NT2/D1 (cell line): ENCODE measurements at regions not wholly inside any gene's neighbourhood (a gene's known extent, or its start where the extent isn't known, plus 50 kb on each side); places are given as distances from the start of the nearest gene placed in this dataset.

Experiments used
- SUZ12 ChIP-seq: IDR thresholded peaks from 2 replicates; pipeline ENCODE4 v1.6.1; 2011; ENCODE audit not compliant: insufficient read length, insufficient read depth; ENCODE audit errors: extremely low read depth
- ZNF274 ChIP-seq: IDR thresholded peaks from 2 replicates; pipeline ENCODE4 v1.6.1; 2011; ENCODE audit warnings: mild to moderate bottlenecking, low read depth, low read length

- TF ChIP-seq ZNF274 (no peak), SUZ12 (no peak)
Observed at GRCh38 chr18:30908381-30908780, 134.2 kb downstream of the DSC3 start.
